NCI-H146 treated with DMSO at 0.1 percent for 48 hours (cell line): ENCODE measurements at regions not wholly inside any gene's neighbourhood (a gene's known extent, or its start where the extent isn't known, plus 50 kb on each side); places are given as distances from the start of the nearest gene placed in this dataset.

Experiments used
- DNase-seq: peaks from one replicate; lab custom pipeline; 2025; ENCODE audit not compliant: unreplicated experiment; lab: John Stamatoyannopoulos, UW

GRCh38 chr5:136701191-136701590 is 335.8 kb upstream of the TRPC7 start:
- no peak for DNase-seq

DNA sequence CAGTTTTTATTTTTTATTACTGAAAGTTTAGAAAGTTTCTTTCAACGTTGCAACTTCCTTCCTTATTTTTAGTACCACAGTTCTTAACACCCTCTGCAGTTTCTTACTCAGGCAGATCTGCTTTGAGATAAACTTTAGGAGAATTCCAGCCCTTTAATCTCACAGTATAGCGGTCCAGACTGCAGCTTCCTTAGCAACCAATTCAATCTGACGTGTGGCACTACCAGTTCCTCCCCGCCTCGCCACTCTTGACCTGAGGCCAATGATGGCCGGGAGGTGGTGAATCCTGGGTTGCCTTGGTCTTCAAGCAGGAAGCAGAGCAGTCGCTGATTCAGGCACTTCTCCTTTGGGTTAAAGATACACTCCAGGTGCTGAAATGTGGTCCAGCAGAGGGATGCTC is 334.3 kb upstream of the TRPC7 start:
- no peak for DNase-seq

DNA sequence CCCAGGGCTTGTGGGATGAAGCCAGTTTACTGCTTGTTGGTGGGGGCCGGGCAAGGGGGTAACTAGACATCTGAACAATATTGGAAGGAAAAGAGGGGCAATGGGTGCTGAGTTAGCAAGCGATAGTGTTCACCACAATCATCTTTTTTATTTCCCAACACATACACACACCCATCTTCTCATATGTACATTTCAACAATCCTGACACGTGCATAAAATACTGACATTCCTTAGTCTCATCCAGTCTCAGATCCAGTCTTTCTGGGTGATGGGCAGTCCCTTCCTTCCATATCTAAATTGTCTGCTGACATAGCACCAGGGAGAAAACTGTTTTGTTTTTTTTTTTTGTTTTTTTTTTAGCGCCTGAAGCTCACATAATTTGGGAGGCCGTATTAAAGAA is 333.6 kb upstream of the TRPC7 start:
- DNase-seq, result no peak

- DNase-seq, result no peak
These were observed 328.9 kb upstream of the TRPC7 start for GRCh38 chr5:136694258-136694657.

- DNase-seq, result no peak
These were observed 324.2 kb upstream of the TRPC7 start for GRCh38 chr5:136689552-136689951.

DNA sequence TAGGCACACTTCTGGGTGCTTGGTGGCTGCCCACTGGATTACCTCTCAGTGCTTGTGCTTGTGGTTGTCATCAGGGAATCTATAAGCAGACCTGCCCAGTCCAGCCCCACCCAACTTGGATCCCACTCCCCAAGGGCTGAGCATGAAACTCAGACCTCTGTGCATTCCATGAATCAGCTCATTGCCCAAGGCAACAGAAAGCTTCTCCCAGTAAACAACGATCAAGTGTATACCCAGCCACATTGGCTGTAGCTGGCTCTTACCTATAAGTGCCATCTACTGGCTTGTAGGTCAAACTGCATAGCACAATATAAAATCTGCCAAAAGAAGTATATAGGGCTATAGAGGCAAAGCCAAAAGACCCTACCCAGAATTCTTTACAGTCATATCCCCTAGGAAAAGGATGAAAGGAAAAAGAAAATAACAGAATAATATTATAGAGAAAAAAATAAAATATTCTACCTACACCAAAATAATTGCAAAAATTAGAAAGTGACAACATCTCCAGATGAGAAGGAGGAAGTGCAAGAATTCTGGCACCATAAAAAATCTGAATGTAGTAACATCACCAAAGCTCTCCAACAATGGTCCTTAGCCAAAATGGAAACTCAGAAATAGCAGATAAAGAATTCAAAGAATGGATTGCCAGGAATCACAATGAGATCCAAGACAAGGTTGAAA is 321.0 kb upstream of the TRPC7 start:
- no peak for DNase-seq

GRCh38 chr5:136682986-136683385 is 317.6 kb upstream of the TRPC7 start:
- no peak for DNase-seq

- no peak for DNase-seq
These were observed 313.9 kb upstream of the TRPC7 start for GRCh38 chr5:136679233-136679632.

- DNase-seq, result no peak
These were observed 311.9 kb upstream of the TRPC7 start for GRCh38 chr5:136677217-136677616.

DNA sequence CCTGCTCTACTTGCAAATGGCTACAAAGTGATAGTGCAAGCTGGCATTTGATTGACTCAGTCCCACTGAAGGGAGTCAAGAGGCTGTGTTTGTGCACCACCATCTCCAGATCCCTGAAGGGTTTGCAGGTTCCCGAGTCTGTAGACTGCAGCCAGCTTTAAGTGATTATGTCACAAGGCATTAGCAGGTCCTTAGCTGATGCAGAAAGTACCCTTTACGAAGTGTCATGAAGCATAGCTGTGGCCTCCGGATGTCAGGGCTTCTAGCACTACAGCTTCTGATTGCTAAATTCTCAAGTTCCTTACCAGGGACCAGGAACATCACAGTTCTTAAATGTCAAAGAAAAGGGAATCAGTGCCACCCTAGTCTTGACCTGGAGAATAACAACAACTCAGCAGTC is 311.3 kb upstream of the TRPC7 start:
- DNase-seq, result no peak

DNA sequence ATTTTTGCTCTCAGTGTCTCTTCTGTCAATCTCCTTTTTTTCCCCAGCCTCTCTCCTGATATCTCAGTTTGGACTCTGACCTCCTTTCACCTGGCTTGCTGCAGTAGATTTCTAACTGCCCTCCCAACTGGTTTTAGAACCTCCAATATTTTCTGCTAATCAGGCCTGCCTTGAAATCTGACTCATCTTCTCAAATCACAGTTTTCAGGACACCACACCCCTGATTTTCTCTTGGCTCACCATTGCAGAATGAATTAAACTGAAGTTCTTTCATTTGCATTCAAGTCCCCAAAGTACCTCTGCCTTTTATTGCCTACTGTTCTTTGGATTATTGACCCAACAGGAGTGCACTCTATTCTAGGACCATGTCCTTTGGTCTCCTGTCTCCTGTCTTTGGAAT is 310.4 kb upstream of the TRPC7 start:
- no peak for DNase-seq

- no peak for DNase-seq
These were observed 308.8 kb upstream of the TRPC7 start for GRCh38 chr5:136674178-136674577.

DNA sequence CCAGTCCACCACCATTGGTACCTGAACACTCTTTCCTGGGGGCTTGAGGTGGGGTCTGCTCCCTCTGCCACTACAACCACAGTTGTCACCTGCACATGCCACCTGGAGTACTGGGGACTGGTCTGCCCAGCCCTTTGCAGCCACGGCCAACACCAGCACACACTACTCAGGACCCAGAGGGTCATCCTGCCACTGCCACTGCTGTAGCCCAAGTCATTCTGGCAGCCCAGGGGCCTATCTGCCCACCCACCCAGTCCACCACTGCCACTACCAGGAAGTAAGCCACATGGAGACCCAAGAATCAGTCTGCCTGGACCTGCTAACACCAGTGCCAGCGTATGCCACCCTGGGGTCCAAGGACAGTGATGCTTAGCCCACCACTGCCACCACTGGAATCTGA is 302.4 kb upstream of the TRPC7 start:
- DNase-seq, result no peak

GRCh38 chr5:136666970-136667620 is 301.8 kb upstream of the TRPC7 start:
- no peak for DNase-seq

DNA sequence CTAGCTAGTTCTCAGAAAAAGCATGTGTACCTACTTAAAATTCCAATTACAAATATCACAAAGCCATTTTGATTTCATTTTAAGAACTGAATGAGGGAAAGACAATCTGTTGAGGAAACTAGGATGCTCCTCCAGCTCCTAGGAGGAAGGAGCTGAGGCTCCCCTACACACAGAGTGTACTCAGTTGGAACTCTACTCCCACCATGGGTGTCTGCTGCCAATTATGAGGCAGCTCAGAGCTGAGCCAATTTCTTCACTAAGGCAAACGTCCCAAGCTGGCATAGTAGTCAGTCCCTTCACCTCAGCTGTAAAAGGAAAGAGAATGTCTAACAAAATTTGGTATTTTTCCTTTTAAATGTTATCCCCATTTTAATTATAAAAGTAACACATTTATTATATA is 300.0 kb upstream of the TRPC7 start:
- no peak for DNase-seq

GRCh38 chr5:136661026-136661425 is 295.7 kb upstream of the TRPC7 start:
- no peak for DNase-seq

GRCh38 chr5:136656811-136657210 is 291.5 kb upstream of the TRPC7 start:
- no peak for DNase-seq

DNA sequence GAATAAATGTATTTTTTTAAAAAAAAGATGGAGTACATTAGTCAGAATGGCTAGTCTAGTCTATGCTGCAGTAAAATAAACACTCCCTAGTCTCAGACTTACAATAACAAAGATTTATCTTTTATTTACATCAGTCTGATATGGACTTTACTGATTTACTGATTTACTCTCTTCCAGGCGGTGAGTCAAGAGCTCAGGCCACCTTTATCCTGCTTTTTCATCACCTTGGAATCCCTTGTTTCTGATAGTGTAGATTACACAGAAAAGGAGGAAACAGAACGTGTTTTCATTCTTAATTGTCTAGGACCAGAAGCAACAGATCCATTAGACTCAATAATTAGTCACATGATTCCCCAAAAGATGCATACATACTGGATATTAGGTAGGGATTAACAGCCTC is 290.1 kb upstream of the TRPC7 start:
- no peak for DNase-seq

DNA sequence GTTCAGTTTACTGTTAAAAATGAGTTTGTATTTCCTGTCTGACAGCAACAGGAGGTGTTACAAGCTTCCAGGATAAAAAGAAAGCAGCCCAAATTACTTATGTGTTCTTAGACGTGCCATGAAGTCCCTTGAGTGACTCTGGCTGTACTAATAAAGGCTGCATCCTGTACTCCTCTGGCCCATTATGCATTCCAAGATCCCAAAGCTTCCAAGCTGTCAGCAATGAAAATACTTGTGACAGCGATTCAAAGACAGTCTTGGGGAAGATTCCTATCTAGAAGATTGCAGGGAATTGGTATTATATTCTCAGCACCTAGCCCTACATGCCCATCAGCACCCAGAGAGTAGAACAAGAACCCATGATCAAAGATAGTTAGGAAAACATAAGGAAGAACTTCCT is 281.6 kb upstream of the TRPC7 start:
- DNase-seq, result no peak

DNA sequence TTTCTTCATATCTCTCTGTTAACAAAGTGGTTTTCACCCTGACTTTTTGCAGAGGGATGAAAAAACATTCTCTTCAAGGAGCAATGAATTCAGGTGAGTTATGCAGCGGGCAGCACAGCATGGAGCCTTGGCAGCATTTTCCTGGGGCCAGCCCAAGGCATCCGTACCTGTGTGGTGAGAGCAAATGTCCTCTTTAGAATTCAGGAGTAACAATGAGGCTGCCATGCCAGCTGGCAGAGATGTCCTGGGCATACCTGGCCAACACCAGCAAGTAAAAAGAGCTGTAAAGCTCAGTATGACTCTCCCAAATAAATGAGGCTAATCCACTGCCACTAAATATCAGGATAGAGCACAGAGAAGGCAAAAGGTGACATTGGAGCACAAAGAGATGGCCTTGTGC is 277.6 kb upstream of the TRPC7 start:
- no peak for DNase-seq

DNA sequence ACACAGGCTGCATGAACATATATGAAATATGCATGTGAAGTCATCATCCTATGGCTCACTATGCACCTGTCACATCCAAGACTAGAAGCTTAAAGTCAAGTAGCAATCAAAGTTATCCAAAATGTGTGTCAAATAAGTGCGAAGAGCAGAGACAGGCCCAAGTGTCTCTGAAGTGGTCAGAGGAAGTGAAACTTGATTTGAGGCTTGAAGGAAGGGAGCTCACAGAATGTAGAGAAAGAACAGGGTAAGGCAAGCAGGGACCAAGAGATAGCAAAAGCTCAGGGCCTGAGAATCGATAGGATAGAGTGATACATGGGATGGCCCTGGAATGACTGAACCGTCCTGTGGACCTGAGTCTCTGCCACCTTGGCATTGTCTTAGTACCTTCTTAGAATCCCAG is 274.3 kb upstream of the TRPC7 start:
- no peak for DNase-seq

- no peak for DNase-seq
These were observed 272.7 kb upstream of the TRPC7 start for GRCh38 chr5:136638084-136638483.

DNA sequence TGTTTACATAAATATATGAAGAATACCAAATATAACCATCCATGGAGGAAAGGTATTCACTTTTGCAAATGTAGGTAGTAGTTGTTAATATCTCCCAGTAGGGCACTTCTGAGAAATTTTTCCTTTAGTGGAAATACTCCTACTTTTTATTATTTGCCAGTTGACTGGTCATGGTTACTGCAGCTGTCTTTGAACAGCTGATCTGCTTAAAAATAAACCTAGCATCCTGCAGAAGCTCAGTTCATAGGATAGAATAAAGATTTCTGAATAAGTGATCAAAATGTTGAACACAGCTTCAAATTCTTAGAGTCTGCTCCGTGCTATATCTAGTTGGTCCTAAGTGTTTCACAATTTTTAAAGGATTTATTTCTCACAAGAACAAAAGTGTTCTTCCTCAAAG is 270.7 kb upstream of the TRPC7 start:
- no peak for DNase-seq
